Keratinocyte (primary cell): ENCODE measurements at regions not wholly inside any gene's neighbourhood (a gene's known extent, or its start where the extent isn't known, plus 50 kb on each side); places are given as distances from the start of the nearest gene placed in this dataset.

Experiments used
- DNase-seq: peaks from one replicate; pipeline ENCODE4 v3.0.0-alpha.2; 2011; ENCODE audit warnings: low read depth, missing footprints, low spot score
- FAIRE-seq: peaks from 2 replicates; lab custom pipeline; 2011; peaks lifted over from hg19 to GRCh38; lab: Jason Lieb, UNC
- H2AFZ ChIP-seq: 2 replicates; pipeline ENCODE4 v1.6.0; 2012; ENCODE audit warnings: low read length, control low read depth, inconsistent platforms; ENCODE audit not compliant: control insufficient read depth
- H3K27ac ChIP-seq: 2 replicates; pipeline ENCODE4 v1.5.1; 2011; ENCODE audit warnings: low read length; ENCODE audit not compliant: control insufficient read depth, insufficient read depth
- H3K27me3 ChIP-seq: 3 replicates; pipeline ENCODE4 v1.6.0; 2011; ENCODE audit warnings: low read length; ENCODE audit not compliant: control insufficient read depth, insufficient read depth; ENCODE audit errors: extremely low read depth
- H3K36me3 ChIP-seq, 2 experiments: 2 replicates in 1 of 2; 3 replicates in 1 of 2; pipeline ENCODE4 v1.5.1; 2011; ENCODE audit warnings: low read length in 2 of 2, mild to moderate bottlenecking in 1 of 2; ENCODE audit not compliant: control insufficient read depth in 2 of 2, insufficient read depth in 2 of 2; ENCODE audit errors: extremely low read depth in 1 of 2
- H3K4me1 ChIP-seq: 3 replicates; pipeline ENCODE4 v1.5.1; 2011; ENCODE audit warnings: low read length; ENCODE audit not compliant: control insufficient read depth, insufficient read depth; ENCODE audit errors: extremely low read depth
- H3K4me2 ChIP-seq: 3 replicates; pipeline ENCODE4 v1.6.0; 2011; ENCODE audit warnings: low read depth, low read length; ENCODE audit not compliant: control insufficient read depth, insufficient read depth; ENCODE audit errors: extremely low read depth
- H3K4me3 ChIP-seq, 3 experiments: fragments of 200-600 bp in 1 of 3; sonication (generic) in 1 of 3; 2 replicates in 2 of 3; 3 replicates in 1 of 3; pipeline ENCODE4 v1.5.1; 2011 to 2016; ENCODE audit warnings: low read length in 3 of 3, mild to moderate bottlenecking in 3 of 3, control low read depth in 2 of 3, inconsistent platforms in 1 of 3, low read depth in 1 of 3, mixed read lengths in 1 of 3, mixed run types in 1 of 3, moderate library complexity in 1 of 3; ENCODE audit not compliant: control insufficient read depth in 2 of 3, insufficient read depth in 2 of 3; ENCODE audit errors: extremely low read depth in 1 of 3
- H3K79me2 ChIP-seq: 2 replicates; pipeline ENCODE4 v1.6.0; 2012; ENCODE audit warnings: low read length; ENCODE audit not compliant: control insufficient read depth, insufficient read depth
- H3K9ac ChIP-seq: 3 replicates; pipeline ENCODE4 v1.6.0; 2011; ENCODE audit warnings: low read length; ENCODE audit not compliant: control insufficient read depth, insufficient read depth; ENCODE audit errors: extremely low read depth
- H3K9me1 ChIP-seq: 3 replicates; pipeline ENCODE4 v1.6.0; 2011; ENCODE audit warnings: low read length; ENCODE audit not compliant: control insufficient read depth, insufficient read depth; ENCODE audit errors: extremely low read depth
- H3K9me3 ChIP-seq: 2 replicates; pipeline ENCODE4 v1.5.1; 2012; ENCODE audit warnings: low read depth, low read length; ENCODE audit not compliant: control insufficient read depth
- H4K20me1 ChIP-seq: 3 replicates; pipeline ENCODE4 v1.6.0; 2011; ENCODE audit warnings: low read length; ENCODE audit not compliant: control insufficient read depth, insufficient read depth; ENCODE audit errors: extremely low read depth
- EZH2 ChIP-seq: IDR thresholded peaks from one replicate; pipeline ENCODE4 v1.6.1; 2012; ENCODE audit warnings: inconsistent platforms, mild to moderate bottlenecking, low read length, moderate library complexity
- dilution Hi-C: fragments of 300-500 bp; cut with MboI; formaldehyde crosslinking; loops from one replicate; pipeline ENCODE4 v1.7.0; 2020; ENCODE audit warnings: low sequenced_read_pairs; ENCODE audit not compliant: extremely low pct_ligation_motif_present
- TF ChIP-seq, protein P1 (sequence below), 3 experiments: IDR thresholded peaks in 1 of 3; conservative IDR thresholded peaks in 1 of 3; optimal IDR thresholded peaks in 1 of 3; 2 replicates in 2 of 3; 3 replicates in 1 of 3; pipeline versions ENCODE3 to v1.5.1; 2011; ENCODE audit warnings: low read length in 3 of 3, mild to moderate bottlenecking in 3 of 3, moderate library complexity in 2 of 3, control low read depth in 1 of 3, inconsistent platforms in 1 of 3; ENCODE audit not compliant: insufficient read depth in 2 of 3; ENCODE audit errors: extremely low read depth in 1 of 3

DNA sequence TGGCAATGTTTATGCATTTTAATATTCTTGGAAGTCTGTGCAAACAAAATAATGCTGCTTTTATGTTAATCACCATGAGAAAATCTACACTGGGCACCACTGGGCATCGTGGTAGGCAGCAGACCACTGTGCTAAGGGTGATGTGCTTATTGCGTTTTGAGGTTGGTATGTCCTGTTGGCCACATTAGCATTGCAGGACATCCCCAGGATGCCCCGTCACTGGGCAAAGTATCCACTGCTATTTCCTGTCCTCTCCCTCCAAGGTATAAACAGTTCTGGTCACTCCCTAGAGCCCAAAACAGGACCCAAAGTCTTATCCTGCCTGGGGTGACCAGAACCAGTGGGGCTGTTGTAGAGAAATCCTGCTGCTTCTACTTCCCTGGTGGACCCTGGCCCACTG, 284.2 kb upstream of the ROPN1 start:
- TF ChIP-seq, protein P1, sequence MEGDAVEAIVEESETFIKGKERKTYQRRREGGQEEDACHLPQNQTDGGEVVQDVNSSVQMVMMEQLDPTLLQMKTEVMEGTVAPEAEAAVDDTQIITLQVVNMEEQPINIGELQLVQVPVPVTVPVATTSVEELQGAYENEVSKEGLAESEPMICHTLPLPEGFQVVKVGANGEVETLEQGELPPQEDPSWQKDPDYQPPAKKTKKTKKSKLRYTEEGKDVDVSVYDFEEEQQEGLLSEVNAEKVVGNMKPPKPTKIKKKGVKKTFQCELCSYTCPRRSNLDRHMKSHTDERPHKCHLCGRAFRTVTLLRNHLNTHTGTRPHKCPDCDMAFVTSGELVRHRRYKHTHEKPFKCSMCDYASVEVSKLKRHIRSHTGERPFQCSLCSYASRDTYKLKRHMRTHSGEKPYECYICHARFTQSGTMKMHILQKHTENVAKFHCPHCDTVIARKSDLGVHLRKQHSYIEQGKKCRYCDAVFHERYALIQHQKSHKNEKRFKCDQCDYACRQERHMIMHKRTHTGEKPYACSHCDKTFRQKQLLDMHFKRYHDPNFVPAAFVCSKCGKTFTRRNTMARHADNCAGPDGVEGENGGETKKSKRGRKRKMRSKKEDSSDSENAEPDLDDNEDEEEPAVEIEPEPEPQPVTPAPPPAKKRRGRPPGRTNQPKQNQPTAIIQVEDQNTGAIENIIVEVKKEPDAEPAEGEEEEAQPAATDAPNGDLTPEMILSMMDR (optimal IDR thresholded peaks at IDR 0.05 in 1 of 3, IDR thresholded peaks at IDR 0.05 in 1 of 3, conservative IDR thresholded peaks at IDR 0.05 in 1 of 3; ENCODE audit: extremely low read depth in 1 of 3, insufficient read depth in 2 of 3, low read length in 3 of 3): no peak
- no peak for TF ChIP-seq EZH2
- Histone ChIP-seq H3K9me3 (no peaks in the 10 kb centered on the region), H3K9me1 (no peaks in the 10 kb centered on the region), H3K9ac (no peak overlapping the region), H3K79me2 (no peaks in the 10 kb centered on the region), H3K4me2 (no peak overlapping the region), H3K4me3 (no peak overlapping the region), H4K20me1 (no peaks in the 10 kb centered on the region), H3K27me3 (peaks cover 3% of the 10 kb centered on the region), H3K4me1 (no peaks in the 10 kb centered on the region), H2AFZ (no peak overlapping the region), H3K36me3 (no peaks in the 10 kb centered on the region), H3K27ac (no peak overlapping the region)
- no peak for FAIRE-seq
- DNase-seq: no peak
- dilution Hi-C loops: no loop called here

DNA sequence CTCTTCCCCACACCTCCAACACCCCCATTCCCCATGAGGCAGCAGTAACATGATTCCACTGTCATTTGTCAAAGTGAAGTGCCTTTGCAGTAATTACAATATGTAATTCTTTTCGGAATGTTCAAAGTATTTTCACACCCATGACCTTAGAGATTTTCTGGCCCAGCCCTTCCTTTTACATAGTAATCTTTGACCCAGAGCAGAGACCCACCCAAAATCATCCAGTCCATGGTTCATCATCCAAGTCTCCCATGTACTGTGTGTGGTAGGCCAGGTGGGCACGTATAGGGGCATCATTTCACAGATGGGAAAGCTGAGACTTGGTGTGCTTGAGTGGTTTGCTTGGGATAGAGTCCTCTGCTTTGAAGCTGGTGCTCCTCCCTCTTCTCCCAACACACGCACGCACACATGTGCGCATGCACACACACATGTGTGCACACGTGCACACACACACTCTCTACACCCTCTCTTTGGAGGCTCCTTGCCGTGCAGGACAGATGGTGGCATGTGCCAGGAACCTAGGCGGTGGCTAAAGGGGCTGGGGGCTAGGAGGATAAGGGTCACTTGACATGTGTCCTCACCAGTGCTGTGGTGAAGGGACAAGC, 284.7 kb upstream of the ROPN1 start:
- no peaks in the 10 kb centered on the region for H4K20me1 ChIP-seq
- no peaks in the 10 kb centered on the region for H3K36me3 ChIP-seq
- no peak overlapping the region for H3K4me2 ChIP-seq
- H3K9ac ChIP-seq: no peak overlapping the region
- H3K9me1 ChIP-seq: no peaks in the 10 kb centered on the region
- no peak for DNase-seq
- dilution Hi-C loops: no loop called here
- H3K4me1 ChIP-seq: no peaks in the 10 kb centered on the region
- no peak overlapping the region for H2AFZ ChIP-seq
- no peak overlapping the region for H3K4me3 ChIP-seq
- H3K27me3 ChIP-seq: peaks cover 3% of the 10 kb centered on the region
- no peak overlapping the region for H3K27ac ChIP-seq
- no peak for FAIRE-seq
- no peaks in the 10 kb centered on the region for H3K9me3 ChIP-seq
- no peaks in the 10 kb centered on the region for H3K79me2 ChIP-seq
- no peak for TF ChIP-seq EZH2
- TF ChIP-seq, protein P1 (optimal IDR thresholded peaks at IDR 0.05 in 1 of 3, IDR thresholded peaks at IDR 0.05 in 1 of 3, conservative IDR thresholded peaks at IDR 0.05 in 1 of 3; ENCODE audit: extremely low read depth in 1 of 3, insufficient read depth in 2 of 3, low read length in 3 of 3): no peak
